ENCODE measurements at regions not wholly inside any gene's neighbourhood (a gene's known extent, or its start where the extent isn't known, plus 50 kb on each side); places are given as distances from the start of the nearest gene placed in this dataset.
"Not testable (repeated sequence)": the region's sequence is repeated elsewhere in the genome, so short reads cannot be mapped to it uniquely, and the experiment has no call there.

GRCh38 chrX:3504916-3505315, 158.5 kb upstream of the MXRA5 start:
- no peak for DNase-seq

- no peak for DNase-seq
These were observed 155.5 kb upstream of the MXRA5 start for GRCh38 chrX:3501833-3502535.

GRCh38 chrX:3495836-3496769, 149.7 kb upstream of the MXRA5 start:
- not testable (repeated sequence) for DNase-seq

GRCh38 chrX:3493605-3494004, 147.2 kb upstream of the MXRA5 start:
- no peak for DNase-seq

- DNase-seq: no peak
These were observed 139.3 kb upstream of the MXRA5 start for GRCh38 chrX:3485727-3486126.

- no peak for DNase-seq
These were observed 132.6 kb upstream of the MXRA5 start for GRCh38 chrX:3479026-3479425.

- no peak for DNase-seq
These were observed 130.5 kb upstream of the MXRA5 start for GRCh38 chrX:3476973-3477372.

GRCh38 chrX:3470211-3470679, 123.8 kb upstream of the MXRA5 start:
- DNase-seq: not testable (repeated sequence)

GRCh38 chrX:3468031-3468430, 121.6 kb upstream of the MXRA5 start:
- DNase-seq: no peak

- no peak for DNase-seq
These were observed 118.6 kb upstream of the MXRA5 start for GRCh38 chrX:3465017-3465416.

- no peak for DNase-seq
These were observed 115.7 kb upstream of the MXRA5 start for GRCh38 chrX:3462166-3462508.

- DNase-seq: no peak
These were observed 115.1 kb upstream of the MXRA5 start for GRCh38 chrX:3461397-3462165.

- no peak for DNase-seq
These were observed 109.3 kb upstream of the MXRA5 start for GRCh38 chrX:3455796-3456195.

- peak; percentile 5 for DNase-seq
These were observed 105.1 kb upstream of the MXRA5 start for GRCh38 chrX:3451571-3451970.

- DNase-seq: no peak
These were observed 104.6 kb upstream of the MXRA5 start for GRCh38 chrX:3450881-3451570.

GRCh38 chrX:3449287-3449686, 102.8 kb upstream of the MXRA5 start:
- DNase-seq: no peak

- DNase-seq: no peak
These were observed 102.1 kb upstream of the MXRA5 start for GRCh38 chrX:3448563-3448962.

- DNase-seq: no peak
These were observed 99.5 kb upstream of the MXRA5 start for GRCh38 chrX:3445806-3446490.

- no peak for DNase-seq
These were observed 96.7 kb upstream of the MXRA5 start for GRCh38 chrX:3443184-3443583.

GRCh38 chrX:3442691-3443090, 96.2 kb upstream of the MXRA5 start:
- no peak for DNase-seq

- no peak for DNase-seq
These were observed 94.5 kb upstream of the MXRA5 start for GRCh38 chrX:3440981-3441380.

GRCh38 chrX:3435916-3436315, 89.5 kb upstream of the MXRA5 start:
- DNase-seq: not testable (repeated sequence)

Measured in NCI-H510A (cell line).